ENCODE measurements at regions not wholly inside any gene's neighbourhood (a gene's known extent, or its start where the extent isn't known, plus 50 kb on each side); places are given as distances from the start of the nearest gene placed in this dataset.

DNA sequence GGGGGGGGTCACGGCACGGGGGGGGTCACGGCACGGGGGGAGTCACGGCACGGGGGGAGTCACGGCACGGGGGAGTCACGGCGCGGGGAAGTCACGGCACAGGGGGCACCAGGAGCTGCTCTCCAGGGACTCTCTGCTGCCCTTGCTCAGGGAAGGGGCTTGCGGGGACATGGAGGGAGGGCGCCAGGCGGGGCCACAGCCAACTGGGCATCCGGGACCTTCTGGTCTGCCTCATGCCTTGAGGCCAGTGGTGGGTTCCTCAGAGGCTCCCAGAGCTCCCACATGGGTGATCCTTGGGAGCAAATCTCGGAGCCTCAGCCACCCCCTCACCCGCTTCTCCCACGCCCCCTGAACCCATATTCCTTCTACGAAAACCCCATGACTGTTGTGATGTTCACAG is 55.8 kb upstream of the TMEM18 start:
- TF ChIP-seq, protein P1, sequence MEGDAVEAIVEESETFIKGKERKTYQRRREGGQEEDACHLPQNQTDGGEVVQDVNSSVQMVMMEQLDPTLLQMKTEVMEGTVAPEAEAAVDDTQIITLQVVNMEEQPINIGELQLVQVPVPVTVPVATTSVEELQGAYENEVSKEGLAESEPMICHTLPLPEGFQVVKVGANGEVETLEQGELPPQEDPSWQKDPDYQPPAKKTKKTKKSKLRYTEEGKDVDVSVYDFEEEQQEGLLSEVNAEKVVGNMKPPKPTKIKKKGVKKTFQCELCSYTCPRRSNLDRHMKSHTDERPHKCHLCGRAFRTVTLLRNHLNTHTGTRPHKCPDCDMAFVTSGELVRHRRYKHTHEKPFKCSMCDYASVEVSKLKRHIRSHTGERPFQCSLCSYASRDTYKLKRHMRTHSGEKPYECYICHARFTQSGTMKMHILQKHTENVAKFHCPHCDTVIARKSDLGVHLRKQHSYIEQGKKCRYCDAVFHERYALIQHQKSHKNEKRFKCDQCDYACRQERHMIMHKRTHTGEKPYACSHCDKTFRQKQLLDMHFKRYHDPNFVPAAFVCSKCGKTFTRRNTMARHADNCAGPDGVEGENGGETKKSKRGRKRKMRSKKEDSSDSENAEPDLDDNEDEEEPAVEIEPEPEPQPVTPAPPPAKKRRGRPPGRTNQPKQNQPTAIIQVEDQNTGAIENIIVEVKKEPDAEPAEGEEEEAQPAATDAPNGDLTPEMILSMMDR (conservative IDR thresholded peaks at IDR 0.05; ENCODE audit: low read depth, low read length), result no peak
- H3K27ac ChIP-seq, result no peak overlapping the region

DNA sequence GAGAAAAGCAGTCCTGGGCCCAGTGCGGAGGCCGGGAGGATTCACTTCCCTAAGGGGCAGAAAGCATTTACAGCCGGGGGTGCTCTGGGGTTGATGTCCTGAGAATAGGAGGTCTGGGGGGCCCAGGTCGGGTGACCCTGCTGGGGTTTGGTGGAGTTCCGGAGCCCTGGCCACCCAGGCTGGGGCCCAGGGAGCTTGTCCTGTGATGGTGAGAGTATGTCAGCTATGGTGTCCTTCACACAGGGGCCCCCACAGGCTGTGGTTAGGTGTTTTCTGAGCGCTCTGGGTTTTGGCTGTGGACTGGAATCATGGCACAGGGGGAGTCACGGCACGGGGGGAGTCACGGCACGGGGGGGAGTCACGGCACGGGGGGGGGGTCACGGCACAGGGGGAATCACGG is 54.5 kb upstream of the TMEM18 start:
- Histone ChIP-seq H3K27me3 (ENCODE audit: insufficient read depth, low read depth) (peaks cover 18% of the 10 kb centered on the region; the same call in 1 of the 2 replicates), H3K79me2 (ENCODE audit: insufficient read depth, low read depth) (no peaks in the 10 kb centered on the region), H3K9ac (no peak overlapping the region), H3K4me2 (no peak overlapping the region), H2AFZ (ENCODE audit: low read depth) (no peak overlapping the region), H3K27ac (no peak overlapping the region), H3K36me3 (ENCODE audit: insufficient read depth) (no peaks in the 10 kb centered on the region), H3K4me1 (ENCODE audit: low read depth, poor library complexity, severe bottlenecking) (peaks cover 14% of the 10 kb centered on the region), H3K4me3 (IDR thresholded peaks at IDR 0.05; ENCODE audit: insufficient read depth, low read depth, low read length) (no peak overlapping the region), H4K20me1 (ENCODE audit: insufficient read depth) (no peaks in the 10 kb centered on the region)
- TF ChIP-seq, protein P1 (conservative IDR thresholded peaks at IDR 0.05; ENCODE audit: low read depth, low read length), result no peak

More for the DNA sequence above, 55.8 kb upstream of the TMEM18 start:
- Histone ChIP-seq H3K9ac (no peak overlapping the region), H3K4me3 (IDR thresholded peaks at IDR 0.05; ENCODE audit: insufficient read depth, low read depth, low read length) (no peak overlapping the region), H2AFZ (ENCODE audit: low read depth) (no peak overlapping the region), H3K4me1 (ENCODE audit: low read depth, poor library complexity, severe bottlenecking) (peaks cover 1% of the 10 kb centered on the region), H4K20me1 (ENCODE audit: insufficient read depth) (no peaks in the 10 kb centered on the region), H3K36me3 (ENCODE audit: insufficient read depth) (no peaks in the 10 kb centered on the region), H3K4me2 (no peak overlapping the region), H3K27me3 (ENCODE audit: insufficient read depth, low read depth) (peaks cover 18% of the 10 kb centered on the region; the same call in 1 of the 2 replicates), H3K79me2 (ENCODE audit: insufficient read depth, low read depth) (no peaks in the 10 kb centered on the region)

DNA sequence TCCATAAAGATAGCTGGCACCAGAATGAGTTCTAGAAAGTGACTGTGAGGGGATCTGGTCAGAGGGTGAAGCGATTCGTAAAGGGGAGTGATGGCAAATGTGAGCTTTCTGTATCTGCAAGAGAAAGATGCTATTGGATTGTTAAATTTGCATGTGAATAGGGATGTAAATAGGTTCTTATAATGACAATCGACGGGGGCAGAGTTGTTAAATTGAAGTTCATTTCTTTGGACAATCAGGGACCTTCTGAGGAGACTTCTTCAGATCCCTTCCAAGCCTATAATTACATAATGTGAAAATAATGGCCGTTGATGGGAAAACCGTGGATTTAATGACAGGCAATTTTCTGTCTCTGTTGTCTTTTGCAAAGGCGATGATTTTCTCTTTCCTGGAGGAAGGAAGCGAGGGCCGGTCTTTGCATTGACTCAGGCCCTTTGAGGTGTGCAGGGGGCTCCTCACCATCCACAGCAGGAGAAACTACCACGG is 52.2 kb upstream of the TMEM18 start:
- no peaks in the 10 kb centered on the region for H4K20me1 ChIP-seq (ENCODE audit: insufficient read depth)
- H3K9ac ChIP-seq, result no peak overlapping the region
- H3K27ac ChIP-seq, result no peak overlapping the region
- H3K27me3 ChIP-seq (ENCODE audit: insufficient read depth, low read depth), result peaks cover 22% of the 10 kb centered on the region; the same call in 1 of the 2 replicates
- H3K4me2 ChIP-seq, result no peak overlapping the region
- TF ChIP-seq, protein P1 (conservative IDR thresholded peaks at IDR 0.05; ENCODE audit: low read depth, low read length), result no peak
- H2AFZ ChIP-seq (ENCODE audit: low read depth), result no peak overlapping the region
- peaks cover 29% of the 10 kb centered on the region for H3K4me1 ChIP-seq (ENCODE audit: low read depth, poor library complexity, severe bottlenecking)
- H3K36me3 ChIP-seq (ENCODE audit: insufficient read depth), result no peaks in the 10 kb centered on the region
- H3K4me3 ChIP-seq (IDR thresholded peaks at IDR 0.05; ENCODE audit: insufficient read depth, low read depth, low read length), result no peak overlapping the region
- H3K79me2 ChIP-seq (ENCODE audit: insufficient read depth, low read depth), result no peaks in the 10 kb centered on the region

DNA sequence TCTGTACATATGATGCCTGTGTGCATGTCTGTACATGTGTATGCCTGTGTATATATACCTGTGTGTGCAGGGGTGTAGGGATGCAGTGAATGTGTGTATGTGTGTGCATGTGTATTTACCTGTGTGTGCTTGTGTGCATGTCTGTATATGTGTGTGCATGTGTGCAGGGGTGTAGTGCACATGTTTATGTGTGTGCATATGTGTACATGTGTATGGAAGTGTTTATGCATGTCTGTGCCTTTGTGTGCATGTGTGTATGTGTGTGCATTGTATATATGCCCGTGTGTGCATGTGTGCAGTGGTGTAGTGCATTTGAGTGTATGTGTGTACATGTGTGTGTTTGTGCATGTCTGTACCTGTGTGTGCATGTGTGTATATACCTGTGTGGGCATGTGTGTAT is 51.0 kb upstream of the TMEM18 start:
- Histone ChIP-seq H4K20me1 (ENCODE audit: insufficient read depth) (no peaks in the 10 kb centered on the region), H3K4me3 (IDR thresholded peaks at IDR 0.05; ENCODE audit: insufficient read depth, low read depth, low read length) (no peak overlapping the region), H3K4me1 (ENCODE audit: low read depth, poor library complexity, severe bottlenecking) (peaks cover 29% of the 10 kb centered on the region), H3K27me3 (ENCODE audit: insufficient read depth, low read depth) (peaks cover 25% of the 10 kb centered on the region; the same call in 1 of the 2 replicates), H2AFZ (ENCODE audit: low read depth) (no peak overlapping the region), H3K4me2 (no peak overlapping the region; the same call in 1 of the 2 replicates), H3K27ac (no peak overlapping the region), H3K36me3 (ENCODE audit: insufficient read depth) (no peaks in the 10 kb centered on the region), H3K79me2 (ENCODE audit: insufficient read depth, low read depth) (no peaks in the 10 kb centered on the region), H3K9ac (no peak overlapping the region)
- TF ChIP-seq, protein P1 (conservative IDR thresholded peaks at IDR 0.05; ENCODE audit: low read depth, low read length), result no peak
